ENCODE measurements at regions not wholly inside any gene's neighbourhood (a gene's known extent, or its start where the extent isn't known, plus 50 kb on each side); places are given as distances from the start of the nearest gene placed in this dataset.
"Not testable (repeated sequence)": the region's sequence is repeated elsewhere in the genome, so short reads cannot be mapped to it uniquely, and the experiment has no call there.

DNA sequence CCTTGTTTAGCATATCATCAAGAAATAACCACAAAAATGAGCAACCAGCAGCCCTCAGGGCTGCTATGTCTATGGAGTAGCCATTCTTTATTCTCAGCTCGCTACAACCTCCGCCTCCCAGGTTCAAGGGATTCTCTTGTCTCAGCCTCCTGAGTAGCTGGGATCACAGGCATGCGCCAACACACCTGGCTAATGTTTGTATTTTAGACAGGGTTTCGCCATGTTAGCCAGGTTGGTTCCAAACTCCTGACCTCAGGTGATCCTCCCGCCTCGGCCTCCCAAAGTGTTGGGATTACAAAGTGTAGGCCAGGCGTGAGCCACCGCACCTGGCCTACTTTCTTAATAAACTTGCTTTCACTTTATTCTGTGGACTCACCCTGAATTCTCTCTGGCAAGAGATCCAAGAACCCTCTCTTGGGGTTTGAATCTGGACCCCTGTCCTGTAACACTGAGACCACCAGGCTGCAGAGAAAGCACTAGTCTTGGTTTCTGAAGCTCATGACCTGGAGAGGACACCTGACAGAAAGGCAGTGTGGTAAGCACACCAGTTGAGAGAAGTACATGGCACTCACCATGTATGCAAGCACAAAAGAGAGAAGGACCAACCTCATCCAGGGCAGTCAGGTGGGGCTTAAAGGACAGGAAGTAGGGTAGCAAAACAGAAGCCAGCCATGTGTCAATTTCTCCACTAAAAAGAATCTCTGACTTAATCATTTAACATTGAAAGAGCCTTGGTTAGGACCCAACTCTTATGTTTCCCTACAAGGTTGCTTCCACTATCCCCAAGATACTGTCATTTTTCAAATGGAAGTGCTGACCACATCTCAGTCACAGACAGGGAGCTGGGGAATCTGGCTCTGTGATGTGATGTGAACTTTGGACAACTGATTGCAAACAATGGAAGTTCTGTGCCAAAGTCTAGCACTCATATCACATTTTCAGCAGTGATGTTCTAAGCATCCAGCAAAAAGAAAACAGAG is 97.4 kb upstream of the DST start:
- no peak for DNase-seq

DNA sequence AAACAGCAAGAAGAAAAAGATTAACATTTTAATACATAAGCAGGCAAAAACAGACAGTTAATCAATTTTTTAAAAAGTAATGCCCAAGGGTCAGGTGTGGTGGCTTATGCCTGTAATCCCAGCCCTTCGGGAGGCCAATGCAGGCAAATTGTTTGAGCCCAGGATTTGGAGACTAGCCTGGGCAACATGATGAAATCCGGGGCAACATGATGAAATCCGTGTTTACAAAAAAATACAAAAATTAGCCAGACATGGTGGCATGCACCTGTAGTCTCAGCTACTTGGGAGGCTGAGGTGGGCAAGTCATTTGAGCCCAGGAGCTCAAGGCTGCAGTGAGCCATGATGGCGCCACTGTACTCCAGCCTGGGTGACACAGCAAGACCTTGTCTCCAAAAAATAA is 94.1 kb upstream of the DST start:
- DNase-seq = no peak

DNA sequence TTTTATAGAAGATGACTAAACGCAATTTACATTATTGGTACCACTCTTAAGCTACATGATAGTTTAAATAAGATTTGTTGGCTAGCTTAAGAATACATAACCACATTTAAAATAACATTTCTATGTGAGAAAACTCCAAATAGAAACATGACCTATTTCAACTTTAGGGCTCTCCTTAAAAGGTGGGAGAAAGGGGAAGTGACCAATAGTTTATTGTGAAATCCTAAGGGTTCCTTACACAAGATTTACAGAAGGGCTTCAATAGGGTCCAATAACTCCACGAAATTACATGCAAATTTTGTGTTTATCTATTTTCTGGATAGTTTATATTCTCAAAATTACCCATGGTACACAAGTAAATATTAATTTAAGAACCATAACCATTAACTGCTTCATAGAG is 91.6 kb upstream of the DST start:
- no peak for DNase-seq

DNA sequence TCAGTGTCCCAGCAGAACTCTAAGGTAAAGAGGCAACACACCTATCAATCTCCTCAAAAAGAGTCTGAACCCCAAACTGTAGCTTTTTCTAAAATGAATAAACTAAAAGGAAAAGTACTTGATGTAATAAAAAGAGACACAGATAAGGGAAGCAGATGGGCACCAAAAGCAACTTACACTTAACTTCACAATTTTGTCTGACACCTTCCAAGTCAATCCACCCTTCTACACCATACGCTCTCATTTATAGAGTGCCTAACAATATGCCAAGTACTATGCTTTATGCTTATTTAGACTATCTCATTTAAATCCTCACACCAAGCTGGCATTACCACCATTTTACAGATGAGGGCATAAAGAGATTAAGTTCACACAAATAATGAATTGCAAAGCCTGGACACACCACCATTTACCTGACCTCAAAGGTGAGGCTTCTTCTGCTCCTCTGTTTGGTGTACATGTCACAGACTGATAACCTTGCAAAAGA is 90.6 kb upstream of the DST start:
- DNase-seq = no peak

DNA sequence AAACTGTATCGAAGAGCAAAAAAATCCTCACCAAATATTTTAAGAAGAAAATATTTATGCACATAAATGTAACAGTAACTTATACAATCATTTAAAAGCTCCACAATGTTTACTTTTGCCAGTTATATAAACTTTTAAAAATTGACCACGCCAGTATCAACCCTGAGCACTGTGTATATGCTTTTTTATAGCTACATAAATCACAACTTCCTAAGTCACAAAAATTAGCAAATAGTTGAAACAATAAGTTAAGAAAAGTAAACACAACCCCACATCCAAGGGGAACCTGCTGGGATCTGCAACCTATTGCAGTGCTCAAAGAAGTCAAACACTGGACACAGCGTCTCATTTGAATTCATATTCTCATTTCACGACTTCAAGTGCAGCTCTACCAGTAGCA is 89.8 kb upstream of the DST start:
- DNase-seq = no peak

DNA sequence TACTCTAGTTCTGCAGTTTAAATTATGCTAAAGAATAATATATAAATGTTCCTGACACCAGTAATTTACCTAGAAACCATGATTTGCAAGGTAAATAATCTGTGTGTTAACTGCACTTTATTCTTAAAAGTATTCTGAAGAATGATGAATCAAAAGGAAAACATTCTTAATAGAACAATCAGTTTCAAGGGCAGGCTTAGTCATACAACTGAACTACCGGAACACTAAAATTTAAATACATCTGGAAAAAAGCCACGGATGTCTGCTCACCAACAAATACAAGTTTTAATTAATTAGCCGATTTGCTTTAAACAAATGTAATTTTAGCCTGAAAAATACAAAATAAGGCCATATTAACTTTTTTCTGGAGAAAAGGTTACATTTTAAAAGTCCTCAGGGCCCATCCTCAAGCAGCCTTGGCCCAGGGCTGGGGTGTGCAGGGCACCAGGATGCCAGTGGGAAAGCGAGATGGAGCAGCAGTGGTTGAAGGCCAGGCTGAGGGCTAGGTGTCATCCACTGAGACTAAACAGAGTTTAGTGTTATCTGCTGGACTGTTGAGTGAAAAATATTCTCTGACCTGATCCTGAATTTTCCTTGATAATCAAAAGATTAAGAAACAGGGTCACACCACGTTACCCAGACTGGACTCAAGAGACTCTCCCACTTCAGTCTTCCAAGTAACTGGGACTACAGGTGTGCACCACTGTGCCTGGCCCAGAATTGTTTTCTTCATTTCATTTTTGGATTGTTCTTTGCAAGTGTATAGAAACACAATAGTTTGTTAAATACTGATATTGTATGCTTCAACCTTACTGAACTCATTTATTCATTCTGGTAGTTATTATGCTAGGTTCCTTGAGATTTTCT is 88.2 kb upstream of the DST start:
- DNase-seq = no peak

DNA sequence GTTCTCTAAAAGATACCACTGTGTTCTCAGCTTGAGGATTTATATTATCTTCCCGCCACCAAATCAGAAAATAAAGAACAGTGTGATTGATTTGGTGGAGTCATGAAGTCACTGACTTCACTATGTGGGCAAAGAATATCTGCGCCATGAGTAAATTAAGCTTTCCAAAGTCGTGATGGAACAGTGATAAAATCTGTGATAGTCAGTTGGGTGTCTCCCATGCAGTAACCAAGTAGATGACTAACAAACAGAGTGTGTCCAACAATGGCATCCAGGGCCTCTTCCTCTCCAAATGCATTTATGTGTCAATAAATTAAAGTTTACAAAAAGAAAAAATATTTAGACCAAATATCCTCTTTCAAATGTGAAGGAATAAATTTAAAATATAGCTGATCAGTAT is 87.0 kb upstream of the DST start:
- no peak for DNase-seq

DNA sequence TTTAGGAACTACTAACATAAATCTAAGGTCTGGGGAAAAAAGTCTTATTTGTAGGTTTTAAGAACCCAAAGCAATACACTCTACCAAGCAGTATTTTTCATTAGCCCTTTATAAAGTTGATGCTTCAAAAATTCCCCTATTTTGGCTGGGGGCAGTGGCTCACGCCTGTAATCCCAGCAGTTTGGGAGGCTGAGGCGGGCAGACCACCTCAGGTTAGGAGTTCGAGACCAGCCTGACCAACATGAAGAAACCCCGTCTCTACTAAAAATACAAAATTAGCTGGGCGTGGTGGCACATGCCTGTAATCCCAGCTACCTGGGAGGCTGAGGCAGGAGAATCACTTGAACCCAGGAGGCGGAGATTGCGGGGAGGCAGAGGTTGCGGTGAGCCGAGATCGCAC is 86.5 kb upstream of the DST start:
- not testable (repeated sequence) for DNase-seq

DNA sequence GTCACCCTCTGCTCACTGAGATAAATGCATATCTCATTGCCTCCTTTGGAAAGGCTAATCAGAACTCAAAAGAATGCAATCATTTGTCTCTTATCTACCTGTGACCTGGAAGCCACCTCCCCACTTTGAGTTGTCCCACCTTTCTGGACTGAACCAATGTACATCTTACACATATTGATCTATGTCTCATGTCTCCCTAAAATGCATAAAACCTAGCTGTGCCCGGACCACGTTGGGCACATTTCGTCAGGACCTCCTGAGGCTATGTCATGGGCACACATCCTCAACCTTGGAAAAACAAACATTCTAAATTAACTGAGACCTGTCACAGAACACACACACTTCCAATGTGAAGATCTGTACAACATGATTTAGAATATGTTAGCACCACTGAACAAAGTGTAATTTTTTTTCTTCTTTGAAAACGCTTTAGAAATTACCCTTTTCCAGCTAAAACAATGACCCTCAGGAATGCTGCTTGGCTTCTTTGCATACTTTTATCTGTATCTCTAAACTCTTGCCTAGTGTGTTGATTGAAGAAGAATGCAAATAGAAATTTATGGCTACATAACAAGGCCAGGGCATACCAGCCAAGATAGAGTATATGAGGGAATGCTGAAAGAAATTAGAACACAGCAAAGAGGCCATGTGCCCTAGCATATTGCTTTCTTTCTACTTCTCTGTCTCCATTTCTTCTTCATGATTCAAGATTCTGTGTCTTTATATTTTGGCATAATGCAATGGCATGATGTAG is 84.6 kb upstream of the DST start:
- no peak for DNase-seq

DNA sequence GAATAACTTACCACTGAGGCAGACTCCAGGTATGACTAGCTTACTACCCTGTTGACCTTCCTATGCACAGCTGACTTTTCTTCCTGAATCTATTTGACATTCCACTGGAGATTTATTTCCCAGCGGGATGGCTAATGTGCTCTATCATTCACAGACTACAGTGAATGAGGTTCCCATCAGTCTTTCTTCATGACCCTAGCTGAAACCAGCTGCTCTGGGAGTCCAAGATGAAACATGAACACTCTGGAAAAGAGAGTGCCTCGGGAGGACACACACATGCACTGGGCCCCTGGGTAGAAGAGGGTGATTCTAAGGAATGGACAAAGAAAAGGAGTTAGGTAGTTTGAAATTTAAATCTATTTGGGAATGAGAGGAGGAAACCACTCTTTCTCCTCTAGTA is 82.6 kb upstream of the DST start:
- no peak for DNase-seq

DNA sequence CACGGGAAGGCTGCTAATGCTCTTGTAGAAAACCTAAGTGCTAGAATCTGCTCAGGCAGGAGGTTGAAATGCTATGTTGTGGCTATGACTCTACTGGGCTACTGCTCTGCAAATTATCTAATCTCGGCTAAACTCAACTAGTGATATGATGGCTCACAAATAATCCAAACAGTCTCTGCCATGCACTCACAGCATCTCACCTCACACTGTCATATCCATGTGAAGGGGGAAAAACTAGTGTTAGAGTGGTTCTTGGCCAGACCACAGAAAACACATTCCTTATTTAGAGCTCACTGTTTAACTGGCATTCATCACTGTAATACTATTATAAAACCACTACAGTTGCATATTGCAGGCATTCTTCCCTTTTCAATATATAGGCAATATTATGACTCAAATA is 81.8 kb upstream of the DST start:
- DNase-seq = no peak

DNA sequence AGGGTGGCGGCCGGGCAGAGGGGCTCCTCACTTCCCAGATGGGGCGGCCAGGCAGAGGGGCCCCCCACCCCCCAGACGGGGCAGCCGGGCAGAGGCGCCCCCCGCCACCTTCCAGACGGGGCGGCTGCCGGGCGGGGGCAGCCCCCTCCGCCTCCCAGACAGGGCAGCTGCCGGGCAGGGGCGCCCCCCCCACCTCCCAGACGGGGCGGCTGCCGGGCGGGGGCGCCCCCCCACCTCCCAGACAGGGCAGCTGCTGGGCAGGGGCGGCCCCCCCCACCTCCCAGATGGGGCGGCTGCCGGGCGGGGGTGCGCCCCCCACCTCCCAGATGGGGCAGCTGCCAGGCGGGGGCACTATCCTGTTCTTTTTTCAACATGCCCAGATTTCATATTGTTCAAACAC is 78.2 kb upstream of the DST start:
- DNase-seq = no peak

DNA sequence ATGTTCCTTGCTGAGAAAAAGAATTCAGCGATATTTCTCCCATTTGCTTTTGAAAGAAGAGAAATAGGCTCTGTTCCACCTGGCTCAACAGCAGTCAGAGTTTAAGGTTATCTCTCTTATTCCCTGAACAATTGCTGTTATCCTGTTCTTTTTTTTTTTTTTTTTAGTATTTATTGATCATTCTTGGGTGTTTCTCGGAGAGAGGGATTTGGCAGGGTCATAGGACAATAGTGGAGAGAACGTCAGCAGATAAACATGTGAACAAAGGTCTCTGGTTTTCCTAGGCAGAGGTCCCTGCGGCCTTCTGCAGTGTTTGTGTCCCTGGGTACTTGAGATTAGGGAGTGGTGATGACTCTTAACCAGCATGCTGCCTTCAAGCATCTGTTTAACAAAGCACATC is 77.5 kb upstream of the DST start:
- DNase-seq = not testable (repeated sequence)

DNA sequence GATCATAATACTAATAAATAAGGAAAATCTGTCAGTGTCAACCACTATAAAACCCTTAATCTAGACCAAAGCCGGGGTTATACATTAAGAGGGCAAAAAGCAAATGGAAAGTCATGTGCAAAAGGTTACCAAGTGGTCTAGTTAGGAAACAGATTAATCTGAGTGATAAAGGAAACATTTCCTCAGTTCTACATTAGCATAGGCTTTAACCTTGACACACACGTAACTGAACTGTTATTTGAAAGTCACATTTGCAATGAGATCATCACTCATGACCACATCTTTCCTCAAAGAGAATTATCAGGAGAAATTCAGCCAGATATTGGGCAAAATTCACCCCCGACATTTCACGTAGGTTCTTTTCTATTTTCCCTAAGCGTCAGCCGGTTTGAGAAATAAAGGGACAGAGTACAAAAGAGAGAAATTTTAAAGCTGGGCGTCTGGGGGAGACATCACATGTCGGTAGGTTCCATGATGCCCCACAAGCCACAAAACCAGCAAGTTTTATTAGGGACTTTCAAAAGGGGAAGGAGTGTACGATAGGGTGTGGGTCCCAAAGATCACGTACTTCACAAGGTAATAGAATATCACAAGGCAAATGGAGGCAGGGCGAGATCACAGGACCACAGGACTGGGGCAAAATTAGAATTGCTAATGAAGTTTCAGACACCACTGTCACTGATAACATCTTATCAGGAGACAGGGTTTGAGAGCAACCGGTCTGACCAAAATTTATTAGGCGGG is 76.8 kb upstream of the DST start:
- DNase-seq = not testable (repeated sequence)

DNA sequence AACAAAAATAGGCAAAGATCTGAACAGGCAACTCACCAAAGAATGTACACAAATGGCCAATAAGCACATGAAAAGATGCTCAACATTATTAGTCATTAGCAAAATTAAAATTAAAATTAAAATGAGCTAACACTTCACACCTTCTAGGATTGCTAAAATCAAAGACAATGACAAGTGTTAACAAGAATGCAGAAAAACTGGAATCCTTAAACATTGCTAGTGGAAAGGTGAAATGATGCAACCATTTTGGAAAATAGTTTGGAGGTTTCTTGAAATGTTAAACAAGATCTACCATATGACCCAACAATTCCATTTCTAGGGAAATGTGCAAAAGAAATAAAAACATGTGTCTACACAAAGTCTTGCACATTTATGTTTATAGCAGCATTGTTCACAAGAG is 75.5 kb upstream of the DST start:
- no peak for DNase-seq

DNA sequence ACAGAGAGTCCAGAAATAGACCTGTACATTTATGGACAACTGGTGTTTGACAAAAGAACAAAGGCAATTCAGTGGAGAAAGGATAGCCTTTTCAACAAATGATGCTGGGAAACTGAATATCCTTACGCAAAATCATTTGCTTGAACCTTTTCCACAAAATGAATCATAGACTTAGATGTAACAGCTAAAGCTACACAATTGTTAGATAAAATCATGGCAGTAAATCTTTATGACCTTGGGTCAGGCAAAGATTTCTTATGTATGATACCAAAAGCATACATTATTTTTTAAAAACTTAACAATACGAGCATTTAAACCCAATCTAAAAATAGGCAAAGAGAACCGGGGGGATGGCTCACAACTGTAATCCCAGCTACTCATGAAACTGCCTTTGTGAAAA is 73.5 kb upstream of the DST start:
- DNase-seq = no peak

DNA sequence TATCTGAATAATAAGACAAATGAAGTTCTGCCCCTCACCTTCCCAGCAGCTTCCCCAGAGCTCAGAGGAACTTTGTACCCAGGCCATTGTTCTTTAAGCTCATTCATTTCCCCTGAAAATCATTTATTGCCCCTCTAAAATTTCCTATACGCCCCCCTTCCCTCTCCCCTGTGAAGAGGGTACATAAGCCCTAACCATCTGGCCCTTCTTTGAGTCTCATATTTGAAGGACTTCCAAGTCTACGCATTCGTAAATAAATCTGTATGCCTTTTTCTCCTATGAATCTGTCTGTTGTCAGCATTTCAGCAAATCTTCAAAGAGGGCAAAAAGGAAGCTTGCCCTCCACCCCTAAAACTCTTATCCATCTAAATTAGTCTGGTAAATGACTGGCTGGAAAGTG is 73.1 kb upstream of the DST start:
- DNase-seq = peak; percentile 5

DNA sequence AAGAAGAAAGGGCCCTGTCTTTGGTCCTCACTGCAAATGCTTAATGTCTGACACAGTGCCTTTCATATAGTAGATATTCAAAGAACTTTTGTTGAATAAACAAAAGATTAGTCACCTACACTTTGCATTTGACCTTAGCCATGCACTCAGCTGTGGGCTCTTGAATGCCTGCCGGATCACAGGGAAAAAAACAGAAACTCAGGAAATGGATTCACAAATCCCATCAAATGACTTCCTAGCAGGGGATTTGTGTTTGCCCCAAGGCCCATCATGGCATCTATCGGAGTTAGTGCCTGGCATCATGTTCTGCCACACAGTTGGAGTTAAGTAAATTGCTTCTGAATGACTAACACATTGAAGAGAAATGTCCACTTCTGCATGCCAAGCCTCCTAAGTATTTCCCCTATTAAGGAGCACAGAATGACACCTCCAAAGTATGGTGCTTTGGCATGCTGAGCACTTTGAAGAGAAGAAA is 72.3 kb upstream of the DST start:
- no peak for DNase-seq

DNA sequence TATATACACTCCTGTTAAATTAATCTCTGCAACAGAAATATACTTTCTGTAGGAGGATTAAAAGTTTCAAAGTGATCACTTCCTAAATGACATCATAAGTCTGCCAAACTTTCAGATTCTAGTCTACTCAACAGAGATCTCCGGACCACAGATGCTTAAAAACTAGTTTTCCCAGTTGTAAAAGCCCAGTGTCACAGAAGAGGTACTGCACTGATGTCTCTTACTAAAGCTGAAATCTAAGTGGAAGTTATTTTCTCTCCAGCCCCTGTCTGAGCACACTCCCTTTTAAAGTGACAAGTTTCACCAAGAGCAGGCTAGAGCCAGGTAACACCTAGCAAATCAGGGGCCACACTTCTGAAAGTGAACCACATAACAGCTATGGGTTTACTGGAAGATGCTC is 71.6 kb upstream of the DST start:
- no peak for DNase-seq

DNA sequence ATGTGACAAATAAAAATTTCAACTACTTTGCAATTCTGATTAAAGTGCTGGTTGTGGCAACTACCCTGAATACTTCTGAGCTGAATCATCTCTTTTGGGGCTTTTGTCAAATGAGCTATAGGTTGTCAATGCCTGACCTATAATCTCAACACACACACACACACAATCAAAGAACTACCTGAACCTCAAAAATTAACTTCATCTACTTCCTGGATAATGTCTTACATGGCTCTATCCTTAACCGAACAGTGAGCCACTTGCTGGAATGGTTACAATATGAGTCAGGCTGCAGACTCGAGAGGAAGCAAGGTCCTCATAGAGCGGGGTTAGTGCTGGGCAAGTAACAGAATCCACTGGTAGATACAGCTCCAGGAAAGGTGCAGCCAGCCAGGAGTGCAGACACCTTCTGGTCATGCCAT is 70.6 kb upstream of the DST start:
- no peak for DNase-seq

DNA sequence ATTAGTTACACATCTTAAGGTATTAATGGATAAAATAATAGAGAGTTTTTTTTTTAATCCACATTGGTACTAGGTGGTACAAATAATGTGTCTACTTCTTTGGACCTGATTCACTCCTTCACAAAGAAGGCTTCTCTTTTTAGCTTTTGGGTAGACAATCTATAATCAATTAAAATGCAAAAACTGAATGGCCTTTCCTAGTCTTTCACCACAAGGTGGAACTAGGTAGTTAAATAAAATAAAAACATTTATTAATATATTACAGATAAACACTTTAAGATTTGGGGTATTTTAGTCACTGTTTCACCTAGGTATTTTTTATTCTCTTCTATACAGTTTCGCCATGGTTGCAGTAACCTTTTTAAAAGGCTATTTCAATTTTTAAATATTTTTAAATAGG is 68.3 kb upstream of the DST start:
- DNase-seq = no peak

DNA sequence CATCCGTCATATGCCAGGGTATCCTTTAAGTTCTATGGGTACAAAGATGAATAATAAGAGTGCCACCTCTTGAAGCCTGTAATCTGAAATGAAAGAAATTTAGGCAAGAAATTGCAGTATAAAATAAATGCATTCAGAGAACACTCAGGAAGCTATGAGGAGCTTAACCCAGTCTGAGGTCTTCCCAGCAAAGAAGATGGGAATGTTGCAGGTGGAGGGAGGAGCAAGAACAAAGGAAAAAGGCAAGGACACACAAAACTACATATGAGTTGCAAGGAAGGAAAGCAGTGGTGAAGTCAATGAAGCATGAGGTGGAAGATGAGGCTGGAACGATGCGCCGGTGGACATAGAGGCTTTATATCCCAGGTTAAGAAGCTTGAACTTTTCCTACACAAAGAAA is 67.0 kb upstream of the DST start:
- DNase-seq = no peak
